Stimulated activated CD8-positive, alpha-beta memory T cell treated with anti-CD3 and anti-CD28 coated beads, Interleukin-7, amount 100 ng/mL, for 1 hour (primary cell): ENCODE measurements at regions not wholly inside any gene's neighbourhood (a gene's known extent, or its start where the extent isn't known, plus 50 kb on each side); places are given as distances from the start of the nearest gene placed in this dataset.
"Not testable (repeated sequence)": the region's sequence is repeated elsewhere in the genome, so short reads cannot be mapped to it uniquely, and the experiment has no call there.

Experiments
- DNase-seq, 2 donors: peaks; one replicate each; pipeline ENCODE4 v3.0.0-alpha.2; 2020; ENCODE audit warnings: low read depth in 2 of 2

DNA sequence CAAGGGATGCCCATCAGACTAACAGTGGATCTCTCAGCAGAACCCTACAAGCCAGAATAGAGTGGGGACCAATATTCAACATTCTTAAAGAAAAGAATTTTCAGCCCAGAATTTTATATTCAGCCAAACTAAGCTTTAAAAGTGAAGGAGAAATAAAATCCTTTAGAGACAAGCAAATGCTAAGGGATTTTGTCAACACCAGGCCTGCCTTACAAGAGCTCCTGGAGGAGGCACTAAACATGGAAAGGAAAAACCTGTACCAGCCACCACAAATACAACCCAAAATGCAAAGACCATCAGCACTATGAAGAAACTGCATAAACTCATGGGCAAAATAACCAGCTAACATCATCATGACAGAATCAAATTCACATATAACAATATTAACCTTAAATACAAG lies 640.6 kb downstream of the SLC16A7 start:
- not testable (repeated sequence) for DNase-seq

DNA sequence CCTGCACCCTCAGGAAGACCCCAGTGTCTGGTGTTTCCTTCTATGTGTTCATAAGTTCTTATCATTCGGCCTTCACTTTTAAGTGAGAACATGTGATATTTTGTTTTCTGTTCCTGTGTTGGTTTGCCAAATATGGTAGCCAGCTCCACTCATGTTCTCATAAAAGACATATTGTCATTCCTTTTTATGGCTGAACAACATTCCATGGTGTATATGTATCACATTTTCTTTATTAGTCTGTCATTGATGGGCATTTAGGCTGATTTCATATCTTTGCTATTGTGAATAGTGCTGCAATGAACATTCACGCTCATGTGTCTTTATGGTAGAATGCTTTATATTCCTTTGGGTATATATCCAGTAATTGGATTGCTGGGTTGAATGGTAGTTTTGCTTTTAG lies 645.1 kb downstream of the SLC16A7 start:
- DNase-seq, result no peak

DNA sequence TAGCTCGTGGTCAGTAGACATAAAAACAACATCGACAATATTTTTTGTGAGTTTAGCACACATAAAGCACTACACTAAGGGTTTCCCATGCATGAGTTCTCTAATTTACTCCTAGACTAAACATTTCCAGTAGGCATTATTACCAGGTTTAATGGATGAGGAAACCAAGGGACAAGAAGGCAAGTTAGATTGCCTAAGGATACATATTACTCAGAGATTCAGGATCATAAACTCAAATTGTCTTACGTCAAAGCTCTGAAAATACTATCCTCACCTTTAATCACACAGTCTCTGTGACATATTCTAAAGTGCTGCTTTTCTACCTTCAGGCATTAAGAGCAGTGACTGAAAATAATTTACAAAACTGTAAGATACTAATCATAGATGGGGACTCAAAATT lies 655.3 kb downstream of the SLC16A7 start:
- DNase-seq, result no peak

DNA sequence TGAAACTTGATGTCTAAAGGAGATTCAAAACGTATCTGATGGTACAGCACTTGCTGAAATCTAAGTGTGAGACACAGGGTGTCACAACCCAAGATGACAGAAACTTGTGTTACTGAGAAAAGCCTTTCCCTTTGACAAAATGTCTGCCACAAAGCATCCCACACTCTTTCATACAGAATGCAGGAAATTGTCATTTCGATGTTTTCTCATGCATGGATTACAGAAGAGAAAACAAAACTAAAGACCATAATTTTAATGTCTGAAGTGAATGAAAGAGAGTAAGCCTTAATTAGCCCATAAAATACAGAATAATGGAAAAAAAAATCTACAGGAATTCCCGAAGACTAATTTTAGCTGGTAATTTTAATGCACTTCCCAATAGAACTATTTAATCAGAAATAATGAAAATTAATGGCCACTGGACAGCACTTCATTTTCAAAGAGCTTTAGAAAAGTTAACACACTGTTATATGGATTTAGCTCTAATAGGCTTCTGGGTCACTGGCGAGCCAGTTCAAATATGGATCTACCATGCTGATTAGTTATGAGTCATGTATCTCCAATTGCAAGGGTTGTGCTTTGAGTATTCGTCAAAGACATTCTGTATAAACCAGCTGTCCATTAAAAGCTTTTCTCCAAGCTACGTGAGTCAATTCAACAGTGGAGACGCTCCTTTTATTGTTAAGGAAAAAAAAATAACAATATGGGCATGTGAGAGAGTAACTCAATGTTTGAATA lies 656.7 kb downstream of the SLC16A7 start:
- no peak for DNase-seq

DNA sequence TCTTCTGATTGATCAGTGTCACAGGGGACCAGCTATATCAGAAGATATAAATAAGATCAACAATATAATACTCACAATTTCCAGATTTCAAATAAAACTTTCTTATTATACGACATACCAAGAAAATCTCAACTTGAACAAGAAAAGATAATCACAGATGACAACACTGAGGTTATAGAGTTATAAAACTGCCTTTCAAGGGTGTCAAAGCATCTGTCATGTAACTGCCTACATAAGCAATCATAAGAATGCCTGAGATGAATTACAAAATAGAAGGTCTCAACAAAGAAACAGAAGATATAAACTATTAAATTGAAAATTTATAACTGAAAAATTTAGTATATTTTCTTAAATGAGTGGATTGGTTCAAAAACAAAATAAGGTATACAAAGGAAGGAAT lies 659.2 kb downstream of the SLC16A7 start:
- no peak for DNase-seq

DNA sequence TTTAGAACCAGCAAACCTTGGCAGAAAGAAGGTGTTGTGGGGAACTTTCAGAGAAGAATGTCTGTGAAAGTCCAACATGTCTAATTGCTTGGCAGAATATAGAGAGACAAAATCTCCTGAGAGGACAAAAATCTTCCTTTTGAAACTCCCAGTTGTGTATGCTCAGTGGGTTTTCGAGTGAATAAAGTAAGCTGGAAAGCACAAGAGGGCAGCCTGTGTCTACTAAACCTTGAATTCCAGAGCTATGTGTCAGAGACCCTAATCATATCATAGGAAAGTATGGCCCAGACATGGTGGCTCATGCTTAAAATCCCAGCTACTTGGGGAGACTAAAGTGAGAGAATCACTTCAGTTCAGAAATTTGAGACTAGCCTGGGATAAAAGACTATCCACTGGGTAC lies 661.2 kb downstream of the SLC16A7 start:
- DNase-seq, result no peak

DNA sequence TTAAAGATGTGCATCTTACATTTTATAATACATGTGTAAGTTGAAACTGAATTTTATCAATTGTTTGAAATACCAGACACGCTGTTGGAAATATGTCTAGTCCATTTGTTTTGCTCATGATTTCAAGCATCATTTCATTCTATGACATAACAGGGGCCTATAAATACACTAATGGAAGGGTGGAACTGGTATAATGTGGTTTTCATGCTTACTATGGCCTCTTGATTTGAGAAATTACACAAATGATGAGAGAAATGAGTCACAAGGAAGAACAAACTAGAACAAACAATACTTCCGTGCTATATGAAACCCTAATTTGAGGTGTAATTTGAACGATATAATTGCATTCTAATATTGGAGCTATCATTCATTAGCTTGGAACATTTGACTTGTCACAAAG lies 663.4 kb downstream of the SLC16A7 start:
- no peak for DNase-seq

DNA sequence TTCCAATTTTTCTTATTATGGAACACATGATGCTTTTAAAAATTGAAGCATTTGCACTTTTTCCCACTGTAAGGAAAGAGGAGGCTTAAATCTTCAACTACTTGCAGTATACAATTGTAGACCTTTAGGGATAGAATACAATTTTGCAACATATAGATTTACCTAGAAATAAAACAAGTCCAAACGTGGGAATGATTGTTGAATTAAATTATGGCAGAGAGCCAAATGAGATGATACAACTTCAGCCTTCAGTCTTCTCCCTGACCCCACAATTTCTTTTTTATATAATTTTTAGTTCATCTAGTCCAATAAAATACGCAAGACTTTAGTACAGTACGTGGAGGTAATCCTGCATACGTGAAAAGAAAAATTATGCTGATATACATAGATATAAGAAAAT lies 666.5 kb downstream of the SLC16A7 start:
- DNase-seq, result no peak

DNA sequence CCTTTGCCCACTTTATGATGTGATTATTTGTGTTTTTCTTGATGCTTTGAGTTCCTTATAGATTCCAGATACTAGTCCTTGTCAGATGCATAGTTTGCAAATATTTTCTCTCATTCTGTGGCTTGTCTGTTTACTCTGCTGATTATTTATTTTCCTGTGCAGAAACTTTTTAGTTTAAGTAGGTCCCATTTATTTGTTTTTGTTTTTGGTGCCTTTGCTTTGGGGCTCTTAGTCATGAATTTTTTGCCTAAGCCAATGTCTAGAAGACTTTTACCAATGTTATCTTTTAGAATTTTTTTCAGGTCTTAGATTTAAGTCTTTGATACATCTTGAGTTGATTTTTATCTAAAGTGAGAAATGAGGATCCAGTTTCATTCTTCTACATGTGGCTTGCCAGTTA lies 667.3 kb downstream of the SLC16A7 start:
- DNase-seq, result no peak

DNA sequence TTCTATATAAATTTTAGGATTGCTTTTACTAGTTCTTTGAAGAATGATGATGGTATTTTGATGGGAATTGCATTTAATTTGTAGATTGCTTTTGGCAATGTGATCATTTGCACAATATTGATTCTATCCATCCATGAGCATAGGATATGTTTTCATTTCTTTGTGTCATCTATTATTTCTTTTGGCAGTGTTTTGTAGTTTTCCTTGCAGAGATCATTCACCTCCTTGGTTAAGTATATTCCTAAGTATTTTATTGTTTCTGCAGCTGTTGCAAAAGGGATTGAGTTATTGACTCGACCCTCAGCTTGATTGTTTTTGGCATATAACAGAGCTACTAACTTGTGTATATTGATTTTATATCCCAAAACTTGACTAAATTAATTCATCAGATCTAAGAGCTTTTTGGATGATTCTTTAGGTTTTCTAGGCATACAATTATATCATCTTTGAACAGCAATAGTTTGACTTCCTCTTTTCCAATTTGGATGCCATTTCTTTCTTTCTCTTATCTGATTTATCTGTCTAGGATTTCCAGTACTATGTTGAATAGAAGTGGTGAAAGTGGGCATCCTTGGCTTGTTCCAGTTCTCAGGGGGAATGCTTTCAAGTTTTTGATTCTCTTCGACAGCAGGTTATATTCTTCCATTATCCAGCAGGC lies 668.1 kb downstream of the SLC16A7 start:
- DNase-seq, result no peak

DNA sequence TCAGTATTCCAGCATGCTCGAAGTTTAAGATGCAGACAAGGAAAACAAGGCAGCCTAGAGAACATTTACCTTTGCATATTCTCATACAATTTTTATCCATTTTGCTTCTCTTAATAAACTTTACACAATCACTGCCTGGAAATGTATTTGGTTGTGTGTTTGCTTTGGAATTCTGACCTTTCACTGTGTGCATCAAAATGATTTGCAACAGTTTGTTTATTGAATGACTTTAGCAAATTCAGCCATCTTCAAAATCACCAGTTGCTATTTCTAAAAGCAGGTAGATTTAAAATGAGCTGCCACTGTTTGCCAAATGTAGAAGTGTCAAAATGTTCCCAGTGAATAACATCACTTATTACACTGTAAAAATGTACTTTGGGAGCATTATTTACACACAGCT lies 669.9 kb downstream of the SLC16A7 start:
- no peak for DNase-seq

DNA sequence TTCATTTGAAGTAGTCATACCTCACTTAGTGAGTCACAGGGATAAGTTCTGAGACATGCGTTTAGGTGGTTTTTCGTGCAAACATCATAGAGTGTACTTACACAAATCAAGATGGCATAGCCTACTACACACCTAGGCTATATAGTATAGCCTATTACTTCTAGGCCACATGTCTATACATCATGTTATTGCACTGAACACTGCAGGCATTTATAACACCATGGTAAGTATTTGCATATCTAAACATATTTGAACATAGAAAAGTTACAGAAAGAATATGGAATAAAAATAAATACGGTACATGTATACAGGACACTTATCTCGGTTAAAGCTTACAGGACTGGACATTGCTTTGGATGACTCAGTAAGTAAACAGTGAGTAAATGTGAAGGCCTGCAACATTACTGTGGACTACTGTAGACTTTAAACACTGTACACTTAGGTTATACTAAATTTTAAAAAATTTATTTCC lies 670.6 kb downstream of the SLC16A7 start:
- no peak for DNase-seq

DNA sequence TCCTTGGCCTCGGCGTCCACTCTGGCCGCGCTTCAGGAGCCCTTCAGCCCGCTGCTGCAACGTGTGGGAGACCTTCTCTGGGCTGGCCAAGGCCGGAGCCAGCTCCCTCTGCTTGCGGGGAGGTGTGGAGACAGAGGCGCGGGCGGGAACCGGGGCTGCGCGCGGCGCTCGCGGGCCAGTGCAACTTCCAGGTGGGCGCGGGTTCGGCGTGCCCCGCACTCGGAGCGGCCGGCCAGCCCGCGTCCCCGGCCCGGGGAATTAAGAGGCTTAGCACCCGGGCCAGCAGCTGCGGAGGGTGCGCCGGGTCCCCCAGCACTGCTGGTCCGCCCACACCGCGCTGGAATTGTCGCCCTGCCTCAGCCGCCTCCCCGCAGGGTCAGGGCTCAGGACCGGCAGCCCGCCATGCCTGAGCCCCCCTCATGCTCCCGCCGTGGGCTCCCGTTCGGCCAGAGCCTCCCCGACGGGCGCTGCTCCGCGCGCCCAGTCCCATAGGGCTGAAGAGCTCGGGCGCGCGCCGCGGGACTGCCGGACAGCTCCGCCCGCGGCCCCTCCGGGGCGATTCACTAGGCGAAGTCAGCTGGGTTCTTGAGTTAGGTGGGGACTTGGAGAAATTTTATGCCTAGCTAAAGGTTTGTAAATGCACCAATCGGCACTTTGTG lies 673.9 kb downstream of the SLC16A7 start:
- no peak for DNase-seq

DNA sequence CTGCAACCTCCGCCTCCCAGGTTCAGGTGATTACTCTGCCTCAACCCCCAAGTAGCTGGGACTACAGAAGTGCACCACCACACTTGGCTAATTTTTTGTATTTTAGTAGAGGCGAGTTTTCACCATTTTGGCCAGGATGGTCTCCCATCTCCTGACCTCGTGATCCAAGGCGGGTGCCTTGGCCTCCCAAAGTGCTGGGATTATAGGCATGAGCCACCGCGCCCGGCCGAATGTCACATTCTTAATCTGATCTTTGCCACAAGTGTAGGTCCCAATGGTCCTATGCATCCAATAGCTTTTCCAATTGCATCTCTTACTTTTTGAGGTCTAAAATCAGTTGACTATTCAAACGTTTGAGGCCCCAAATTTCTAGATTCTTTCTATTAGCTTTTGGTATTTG lies 676.0 kb downstream of the SLC16A7 start:
- no peak for DNase-seq

DNA sequence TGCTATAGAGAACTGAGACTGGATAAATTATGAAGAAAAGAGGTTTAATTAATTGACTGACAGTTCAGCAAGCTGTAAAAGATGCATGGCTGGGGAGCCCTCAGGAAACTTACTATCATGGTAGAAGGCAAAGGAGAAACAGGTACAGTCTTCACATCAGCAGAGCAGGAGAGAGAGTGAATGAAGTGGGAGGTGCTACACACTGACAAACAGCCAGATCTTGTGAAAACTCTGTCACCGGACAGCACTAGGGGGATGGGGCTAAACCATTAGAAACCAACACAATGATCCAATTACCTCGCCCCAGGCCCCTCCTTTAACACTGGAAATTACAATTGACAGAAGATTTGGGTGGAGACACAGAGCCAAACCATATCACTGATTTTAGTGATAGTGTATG lies 682.4 kb downstream of the SLC16A7 start:
- DNase-seq, result no peak

DNA sequence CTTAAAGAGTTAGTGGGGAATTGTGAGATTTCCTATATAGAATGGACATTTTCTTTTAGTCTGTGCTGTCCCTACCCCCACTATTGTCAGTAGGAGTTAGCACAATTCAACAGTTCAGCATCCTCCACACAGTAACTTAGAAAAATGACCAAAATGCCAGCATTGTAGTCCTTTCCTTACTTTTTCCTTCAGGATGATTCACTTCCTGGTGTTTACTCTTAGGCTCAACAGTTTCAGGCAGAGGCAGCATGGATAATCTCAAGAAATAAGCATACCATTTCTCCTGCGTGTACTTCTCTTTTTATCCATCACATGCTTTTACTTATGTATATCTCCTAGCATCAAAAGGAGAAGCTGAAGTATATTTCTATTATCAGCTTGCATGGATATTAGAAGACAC lies 683.4 kb downstream of the SLC16A7 start:
- DNase-seq, result no peak

DNA sequence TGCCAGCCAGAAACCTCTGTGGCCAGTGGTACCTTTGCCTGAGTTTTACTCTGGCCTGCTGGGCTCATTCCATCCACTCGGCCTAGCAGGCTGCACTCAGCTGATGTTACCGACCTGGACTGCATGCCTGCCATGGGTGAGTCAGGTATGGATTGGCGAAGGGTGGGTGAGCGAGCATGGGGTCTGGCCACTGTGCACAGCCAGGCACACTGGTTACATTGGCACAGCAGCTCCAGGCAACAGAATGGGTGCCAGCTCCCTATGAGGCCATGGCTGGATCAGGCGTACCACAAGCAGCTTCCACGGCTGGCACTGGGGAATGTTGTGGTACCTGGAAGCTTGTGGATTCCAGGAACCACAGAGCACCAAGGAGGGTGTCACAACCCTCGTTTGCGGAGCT lies 685.7 kb downstream of the SLC16A7 start:
- no peak for DNase-seq

DNA sequence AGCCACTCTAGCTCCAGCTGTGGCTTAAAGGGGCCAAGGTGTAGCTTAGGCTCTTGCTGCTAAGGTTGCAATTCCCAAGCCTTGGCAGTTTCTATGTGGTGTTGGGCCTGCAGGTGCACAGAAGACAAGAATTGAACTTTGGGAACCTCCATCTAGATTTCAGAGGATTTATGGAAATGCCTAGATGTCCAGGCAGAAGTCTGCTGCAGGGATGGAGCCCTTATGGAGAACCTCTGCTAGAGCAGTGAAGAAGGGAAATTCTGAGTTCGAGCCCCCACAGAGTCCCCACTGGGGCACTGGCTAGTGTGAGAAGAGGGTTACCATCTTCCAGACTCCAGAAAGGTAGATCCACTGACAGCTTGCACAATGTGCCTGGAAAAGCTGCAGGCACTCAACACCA lies 694.7 kb downstream of the SLC16A7 start:
- DNase-seq, result no peak

DNA sequence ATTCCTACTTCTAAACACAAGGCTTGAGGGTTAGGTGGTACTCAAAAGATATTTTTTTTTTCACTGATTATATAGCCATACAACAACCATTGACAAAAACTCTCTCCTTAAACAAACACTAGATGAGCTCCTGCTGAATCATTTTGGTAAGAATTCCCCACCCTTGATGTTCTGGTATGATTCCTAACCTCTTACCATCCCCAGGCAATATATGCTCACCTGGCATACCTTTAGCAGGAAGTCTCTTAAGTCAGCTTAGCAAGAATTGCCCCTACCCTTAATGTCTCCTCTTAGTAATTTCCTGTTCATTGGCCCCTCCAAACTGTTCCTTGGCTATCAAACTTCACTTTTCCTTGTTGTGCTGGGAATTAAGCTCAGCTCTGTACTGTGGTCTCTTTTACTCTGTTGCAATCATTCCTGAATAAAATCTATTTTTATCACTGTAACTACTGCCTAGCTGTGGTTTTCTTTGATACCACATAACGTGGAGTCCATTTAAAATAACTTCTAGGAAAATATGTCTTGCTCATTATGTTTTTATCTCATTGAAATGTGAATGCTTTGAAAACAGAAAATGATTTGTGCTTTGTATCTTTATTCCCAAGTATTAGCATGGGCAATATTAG lies 712.6 kb downstream of the SLC16A7 start:
- DNase-seq, result no peak

DNA sequence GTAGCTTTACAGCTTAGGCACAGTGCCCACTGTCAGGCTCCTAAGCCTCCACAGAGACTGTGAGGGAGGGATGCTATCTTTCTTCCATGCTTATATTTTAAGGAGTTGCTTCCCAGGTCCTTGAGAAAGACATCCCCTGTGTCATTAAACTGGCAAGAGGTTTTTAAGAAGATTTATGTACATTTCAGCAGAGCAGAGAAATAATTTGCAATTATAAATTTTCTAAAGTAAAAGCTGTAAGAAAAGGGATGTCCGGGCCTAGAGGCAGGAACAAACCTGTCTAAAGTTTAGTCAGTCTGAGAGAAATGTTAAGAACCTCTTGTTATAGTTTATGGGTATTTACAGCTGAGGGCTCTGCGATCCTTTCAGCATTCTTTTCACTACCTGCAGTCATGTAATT lies 716.1 kb downstream of the SLC16A7 start:
- DNase-seq, result no peak

DNA sequence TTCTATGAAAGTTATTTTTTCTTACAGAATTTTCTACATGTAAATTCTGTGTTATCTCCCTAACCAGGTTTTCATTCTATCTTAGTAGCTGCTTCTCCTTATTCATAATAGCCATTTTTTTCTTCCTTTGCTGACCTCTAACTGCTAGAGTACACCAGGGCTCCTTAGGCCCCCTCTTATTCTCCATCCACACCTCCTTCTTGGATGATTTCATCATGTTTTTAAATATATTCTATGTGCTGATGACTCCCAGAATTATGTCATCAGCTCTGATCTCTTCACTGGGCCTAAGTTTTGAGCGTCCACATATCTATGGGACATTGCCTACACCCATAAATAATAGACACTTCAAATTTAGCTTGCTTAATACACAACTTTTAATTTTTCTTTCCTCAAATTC lies 721.5 kb downstream of the SLC16A7 start:
- DNase-seq, result no peak

DNA sequence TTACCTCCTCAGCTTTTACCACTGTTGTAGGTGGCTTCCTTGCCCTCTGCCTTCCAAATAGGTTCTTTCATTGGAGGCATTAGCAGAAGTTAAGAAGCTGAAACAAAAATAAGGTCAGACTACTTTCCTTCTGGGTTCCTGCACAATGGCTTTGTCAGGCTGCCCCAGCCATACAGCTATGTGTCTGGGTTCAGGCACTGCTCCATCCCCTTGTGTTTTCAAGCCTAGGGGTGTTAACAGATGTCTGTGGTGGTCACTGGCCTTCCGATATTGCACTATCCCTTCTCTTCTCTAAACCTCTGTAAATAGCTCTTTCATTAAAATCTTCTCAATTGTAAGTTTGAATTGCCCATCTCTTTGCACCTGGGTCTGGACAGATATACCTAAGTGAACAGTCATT lies 728.9 kb downstream of the SLC16A7 start:
- no peak for DNase-seq

DNA sequence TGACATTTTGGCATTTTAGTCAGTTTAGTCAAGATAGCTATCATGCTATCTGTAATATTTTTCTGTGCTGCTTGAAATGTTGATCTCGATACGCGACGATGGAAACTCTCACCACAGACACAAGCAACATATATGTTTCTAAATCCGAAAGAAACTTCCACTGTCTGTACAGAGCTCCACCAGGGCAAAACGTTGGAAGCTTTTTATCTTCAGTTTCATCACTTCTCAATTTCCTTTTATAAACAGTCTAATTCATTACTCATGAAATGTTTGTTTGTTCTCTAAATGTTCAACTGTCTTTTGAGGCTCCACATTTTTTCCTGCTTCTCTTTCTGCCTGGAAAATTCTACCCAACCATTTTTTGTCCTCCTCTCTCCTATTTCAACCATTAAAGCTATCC lies 737.6 kb downstream of the SLC16A7 start:
- DNase-seq, result no peak
